CD14-positive monocyte (primary cell): ENCODE measurements at regions not wholly inside any gene's neighbourhood (a gene's known extent, or its start where the extent isn't known, plus 50 kb on each side); places are given as distances from the start of the nearest gene placed in this dataset.

Experiments used
- DNase-seq, 3 donors: peaks; one replicate each; pipeline ENCODE4 v3.0.0-alpha.2; 2011 to 2022
- H2AFZ ChIP-seq: 2 replicates; pipeline ENCODE4 v1.6.0; 2012; ENCODE audit warnings: mild to moderate bottlenecking, low read depth, low read length, inconsistent platforms; ENCODE audit not compliant: insufficient read depth, poor library complexity, severe bottlenecking
- H3K27ac ChIP-seq, 2 donors: 1 replicate in 1 of 2; 2 replicates in 1 of 2; pipeline ENCODE4 v1.5.1; 2012 to 2013; ENCODE audit warnings: low read length in 2 of 2, control low read depth in 1 of 2, inconsistent platforms in 1 of 2, low read depth in 1 of 2, mild to moderate bottlenecking in 1 of 2
- H3K27me3 ChIP-seq, 2 donors: one replicate each; pipeline versions ENCODE4 v1.6.0 to v1.6.1; 2011 to 2013; ENCODE audit warnings: low read length in 2 of 2; ENCODE audit not compliant: control insufficient read depth in 2 of 2, insufficient read depth in 2 of 2
- H3K36me3 ChIP-seq, 2 donors: replicated peaks in 1 of 2; 1 replicate in 1 of 2; 2 replicates in 1 of 2; pipeline versions ENCODE4 v1.5.1 to v1.6.1; 2012 to 2013; ENCODE audit warnings: low read length in 2 of 2, control low read depth in 1 of 2, inconsistent platforms in 1 of 2, mild to moderate bottlenecking in 1 of 2; ENCODE audit not compliant: insufficient read depth in 2 of 2, control insufficient read depth in 1 of 2
- H3K4me1 ChIP-seq, 2 donors: 1 replicate in 1 of 2; 2 replicates in 1 of 2; pipeline versions ENCODE4 v1.5.1 to v1.6.1; 2012 to 2013; ENCODE audit warnings: low read length in 2 of 2, control low read depth in 1 of 2, inconsistent platforms in 1 of 2, mild to moderate bottlenecking in 1 of 2, moderate library complexity in 1 of 2; ENCODE audit not compliant: insufficient read depth in 2 of 2, control insufficient read depth in 1 of 2
- H3K4me2 ChIP-seq: replicated peaks from 2 replicates; pipeline ENCODE3; 2012; ENCODE audit warnings: low read length, moderate library complexity, mild to moderate bottlenecking; ENCODE audit not compliant: poor library complexity, severe bottlenecking; ENCODE audit errors: extremely low read depth
- H3K4me3 ChIP-seq, 3 experiments: fragments of 200-600 bp in 1 of 3; sonication (generic) in 1 of 3; replicated peaks in 1 of 3; 1 replicate in 2 of 3; 2 replicates in 1 of 3; pipeline ENCODE4 v1.5.1; 2011 to 2013; ENCODE audit warnings: low read length in 3 of 3, mild to moderate bottlenecking in 3 of 3, control low read depth in 2 of 3, low read depth in 2 of 3, inconsistent platforms in 1 of 3, moderate library complexity in 1 of 3
- H3K79me2 ChIP-seq: 2 replicates; pipeline ENCODE4 v1.6.0; 2012; ENCODE audit warnings: mild to moderate bottlenecking, control low read depth, inconsistent platforms, low read length, moderate library complexity; ENCODE audit not compliant: insufficient read depth
- H3K9ac ChIP-seq: 2 replicates; pipeline ENCODE4 v1.6.0; 2017; ENCODE audit warnings: low read length, mild to moderate bottlenecking; ENCODE audit not compliant: insufficient read depth, poor library complexity, severe bottlenecking
- H3K9me3 ChIP-seq, 2 donors: replicated peaks in 1 of 2; 1 replicate in 1 of 2; 2 replicates in 1 of 2; pipeline versions ENCODE4 v1.5.1 to v1.6.1; 2012 to 2013; ENCODE audit warnings: low read length in 2 of 2, control low read depth in 1 of 2; ENCODE audit not compliant: control insufficient read depth in 1 of 2, insufficient read depth in 1 of 2
- H4K20me1 ChIP-seq: 2 replicates; pipeline ENCODE4 v1.6.0; 2012; ENCODE audit warnings: mild to moderate bottlenecking, low read length, control low read depth, moderate library complexity; ENCODE audit not compliant: insufficient read depth
- H3K27ac Mint-ChIP-seq, 7 donors: one replicate each; pipeline ENCODE4 v1.8.0; 2020; ENCODE audit warnings: mild to moderate bottlenecking in 7 of 7, mixed read lengths in 7 of 7, moderate library complexity in 6 of 7, inconsistent platforms in 2 of 7
- H3K27me3 Mint-ChIP-seq, 3 donors: one replicate each; pipeline ENCODE4 v1.8.0; 2021 to 2022; ENCODE audit warnings: low read depth in 3 of 3, mild to moderate bottlenecking in 3 of 3, mixed read lengths in 3 of 3, moderate library complexity in 3 of 3, inconsistent platforms in 1 of 3
- H3K36me3 Mint-ChIP-seq, 2 donors: one replicate each; pipeline ENCODE4 v1.8.0; 2020; ENCODE audit warnings: mixed read lengths in 2 of 2, inconsistent platforms in 1 of 2, mild to moderate bottlenecking in 1 of 2
- H3K4me1 Mint-ChIP-seq: one replicate; pipeline ENCODE4 v1.8.0; 2020; ENCODE audit warnings: mild to moderate bottlenecking, mixed read lengths
- H3K4me3 Mint-ChIP-seq, 2 donors: one replicate each; pipeline ENCODE4 v1.8.0; 2020; ENCODE audit warnings: mild to moderate bottlenecking in 2 of 2, mixed read lengths in 2 of 2, moderate library complexity in 1 of 2
- H3K9me3 Mint-ChIP-seq, 7 donors: one replicate each; pipeline ENCODE4 v1.8.0; 2020 to 2022; ENCODE audit warnings: mixed read lengths in 7 of 7, mild to moderate bottlenecking in 6 of 7, moderate library complexity in 6 of 7, inconsistent platforms in 2 of 7
- WGBS: methylation state at CpG from one replicate; pipeline ENCODE4 v1.1.5; 2013; ENCODE audit warnings: missing lambda C conversion rate; ENCODE audit not compliant: insufficient coverage; 5-methylcytosine and 5-hydroxymethylcytosine counted together
- intact Hi-C, 2 donors: fragments of 100-400 bp; cut with micrococcal nuclease; formaldehyde crosslinking; loops; one replicate each; pipeline versions ENCODE4 v1.15.0 to v1.15.1; 2023
- TF ChIP-seq, protein P1 (sequence below): fragments of 200-600 bp; IDR thresholded peaks from one replicate; pipeline ENCODE4 v1.8.0; 2022; ENCODE audit warnings: antibody characterized with exemption, mild to moderate bottlenecking

DNA sequence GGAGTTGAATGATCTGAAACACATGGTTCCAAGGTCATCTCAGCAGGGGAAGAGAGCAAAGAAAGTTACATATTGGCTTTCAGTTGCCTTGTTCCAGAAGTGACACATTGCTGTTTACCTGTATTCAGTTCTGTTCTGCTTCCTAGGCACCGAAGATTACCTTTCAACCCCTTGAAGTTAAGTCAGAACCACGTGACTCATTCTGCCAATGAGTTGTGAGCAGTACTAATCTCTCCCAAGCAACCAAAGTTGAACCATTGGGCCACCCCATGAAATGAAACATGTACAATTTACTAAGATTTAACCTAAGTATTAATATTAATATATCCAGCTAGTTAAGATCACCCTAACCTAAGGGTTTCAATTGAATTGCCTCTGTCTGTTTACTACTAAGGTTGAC lies 439.2 kb upstream of the MAF start:
- TF ChIP-seq, protein P1, sequence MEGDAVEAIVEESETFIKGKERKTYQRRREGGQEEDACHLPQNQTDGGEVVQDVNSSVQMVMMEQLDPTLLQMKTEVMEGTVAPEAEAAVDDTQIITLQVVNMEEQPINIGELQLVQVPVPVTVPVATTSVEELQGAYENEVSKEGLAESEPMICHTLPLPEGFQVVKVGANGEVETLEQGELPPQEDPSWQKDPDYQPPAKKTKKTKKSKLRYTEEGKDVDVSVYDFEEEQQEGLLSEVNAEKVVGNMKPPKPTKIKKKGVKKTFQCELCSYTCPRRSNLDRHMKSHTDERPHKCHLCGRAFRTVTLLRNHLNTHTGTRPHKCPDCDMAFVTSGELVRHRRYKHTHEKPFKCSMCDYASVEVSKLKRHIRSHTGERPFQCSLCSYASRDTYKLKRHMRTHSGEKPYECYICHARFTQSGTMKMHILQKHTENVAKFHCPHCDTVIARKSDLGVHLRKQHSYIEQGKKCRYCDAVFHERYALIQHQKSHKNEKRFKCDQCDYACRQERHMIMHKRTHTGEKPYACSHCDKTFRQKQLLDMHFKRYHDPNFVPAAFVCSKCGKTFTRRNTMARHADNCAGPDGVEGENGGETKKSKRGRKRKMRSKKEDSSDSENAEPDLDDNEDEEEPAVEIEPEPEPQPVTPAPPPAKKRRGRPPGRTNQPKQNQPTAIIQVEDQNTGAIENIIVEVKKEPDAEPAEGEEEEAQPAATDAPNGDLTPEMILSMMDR, result no peak
- Histone ChIP-seq H4K20me1 (no peaks in the 10 kb centered on the region), H3K36me3 (no peaks in the 10 kb centered on the region), H3K4me2 (no peak overlapping the region), H3K79me2 (no peaks in the 10 kb centered on the region), H3K9me3 (no peaks in the 10 kb centered on the region), H3K9ac (no peak overlapping the region), H3K27ac (no peak overlapping the region), H3K4me1 (no peaks in the 10 kb centered on the region), H3K4me3 (no peak overlapping the region), H2AFZ (no peak overlapping the region), H3K27me3 (no peaks in the 10 kb centered on the region)
- no peak overlapping the region for H3K27ac Mint-ChIP-seq
- H3K4me3 Mint-ChIP-seq, result no peak overlapping the region
- H3K27me3 Mint-ChIP-seq, result peaks cover 1 to 2% (median 1%) of the 10 kb centered on the region in 3 donors
- H3K36me3 Mint-ChIP-seq, result no peaks in the 10 kb centered on the region
- intact Hi-C loops, result no loop called here
- H3K4me1 Mint-ChIP-seq, result no peaks in the 10 kb centered on the region
- 100% methylated on average over 1 of the region's 2 CpGs for WGBS
- H3K9me3 Mint-ChIP-seq, result peaks cover 0 to 5% (median 3%) of the 10 kb centered on the region in 7 donors
- no peak for DNase-seq

DNA sequence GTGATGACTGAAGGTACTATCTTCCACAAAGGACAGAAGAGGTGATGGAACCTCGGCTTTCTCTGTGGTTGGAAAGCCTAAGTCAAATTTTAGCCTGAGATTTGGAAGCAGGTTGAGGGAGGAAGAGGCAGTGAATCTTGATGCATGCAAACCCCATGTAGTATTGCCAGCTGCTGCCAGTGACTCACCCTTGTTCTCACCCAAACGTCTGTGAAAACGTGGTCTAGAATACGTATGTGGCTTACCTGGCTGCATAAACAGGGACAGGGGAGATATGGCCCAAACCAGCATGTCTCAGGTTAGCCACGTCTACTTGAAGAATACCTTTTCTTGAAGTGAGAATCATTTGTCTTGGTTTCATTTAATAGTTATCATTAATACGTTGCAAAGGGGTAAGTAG lies 438.0 kb upstream of the MAF start:
- Histone ChIP-seq H3K27me3 (no peaks in the 10 kb centered on the region), H3K9ac (no peak overlapping the region), H3K9me3 (no peaks in the 10 kb centered on the region), H3K4me3 (no peak overlapping the region), H3K79me2 (no peaks in the 10 kb centered on the region), H2AFZ (no peak overlapping the region), H3K4me2 (no peak overlapping the region), H3K4me1 (no peaks in the 10 kb centered on the region), H3K36me3 (no peaks in the 10 kb centered on the region), H4K20me1 (no peaks in the 10 kb centered on the region), H3K27ac (no peak overlapping the region)
- TF ChIP-seq, protein P1, result no peak
- Mint-ChIP-seq H3K4me1 (no peaks in the 10 kb centered on the region), H3K9me3 (peaks cover 0 to 9% (median 5%) of the 10 kb centered on the region in 7 donors), H3K36me3 (no peaks in the 10 kb centered on the region), H3K27ac (no peak overlapping the region), H3K27me3 (peaks cover 0 to 2% (median 2%) of the 10 kb centered on the region in 3 donors), H3K4me3 (no peak overlapping the region)
- no peak for DNase-seq
- WGBS, result 98% methylated on average over 5 of the region's 6 CpGs
- intact Hi-C loops, result no loop called here
